ENCODE measurements at regions not wholly inside any gene's neighbourhood (a gene's known extent, or its start where the extent isn't known, plus 50 kb on each side); places are given as distances from the start of the nearest gene placed in this dataset.

DNA sequence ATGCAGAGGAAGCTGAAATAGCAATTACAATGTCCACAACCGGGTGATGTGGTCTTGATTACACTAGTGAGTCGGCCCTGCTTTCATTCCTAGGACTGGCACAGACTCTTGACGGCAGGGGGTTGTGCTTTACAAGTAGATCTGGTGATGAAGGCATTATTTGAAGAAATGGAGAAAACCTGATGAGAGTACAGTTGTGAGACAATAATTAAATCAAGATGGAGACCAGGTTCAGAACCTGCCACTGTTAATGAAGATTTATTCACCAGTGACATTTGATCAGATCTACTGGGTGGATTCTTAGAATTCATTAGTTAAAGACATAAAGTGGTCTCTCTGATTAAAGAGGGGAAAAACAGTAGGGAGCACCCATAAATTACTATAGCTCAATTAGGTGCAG, 747.2 kb downstream of the STPG2 start:
- H3K27ac ChIP-seq, result no peak overlapping the region
- H3K27me3 ChIP-seq, result no peaks in the 10 kb centered on the region
- in situ Hi-C loops (cut with MboI; ENCODE audit: low sequenced_read_pairs in 4 of 4), result no loop called here
- H3K9me3 ChIP-seq, result no peaks in the 10 kb centered on the region
- ATAC-seq, result no peak
- H3K4me3 ChIP-seq, result no peak overlapping the region
- no peak for DNase-seq
- no peaks in the 10 kb centered on the region for H3K4me1 ChIP-seq
- H3K36me3 ChIP-seq, result no peaks in the 10 kb centered on the region
- no peak for TF ChIP-seq CTCF (IDR thresholded peaks at IDR 0.05 in 4 of 5, conservative IDR thresholded peaks at IDR 0.05 in 1 of 5)
- TF ChIP-seq POLR2A (IDR thresholded peaks at IDR 0.05), result no peak
- intact Hi-C loops (cut with DNase I; ENCODE audit: low total_unique reads), result no loop called here

DNA sequence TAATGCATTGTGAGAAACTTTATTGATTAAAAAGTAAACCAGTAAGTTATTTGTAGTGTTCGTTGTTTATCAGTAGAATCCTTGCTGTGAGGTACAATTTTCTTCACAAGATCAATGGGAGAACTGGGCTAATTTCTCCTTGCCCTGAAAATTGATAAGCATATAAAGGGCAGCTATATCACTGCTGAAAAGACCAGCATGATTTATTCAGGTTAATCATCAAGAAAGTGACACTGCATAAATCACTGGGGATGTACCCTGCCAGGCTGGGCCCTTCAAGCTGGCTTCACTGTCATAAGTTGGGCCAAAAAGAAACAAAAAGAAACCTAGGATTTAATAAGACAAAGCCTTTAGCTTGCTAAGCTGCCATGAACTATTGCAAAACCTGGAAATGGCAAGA, 746.7 kb downstream of the STPG2 start:
- DNase-seq (no peak), ATAC-seq (no peak)
- Histone ChIP-seq H3K27ac (no peak overlapping the region), H3K36me3 (no peaks in the 10 kb centered on the region), H3K9me3 (no peaks in the 10 kb centered on the region), H3K27me3 (no peaks in the 10 kb centered on the region), H3K4me3 (no peak overlapping the region), H3K4me1 (no peaks in the 10 kb centered on the region)
- intact Hi-C loops (cut with DNase I; ENCODE audit: low total_unique reads), result no loop called here
- in situ Hi-C loops (cut with MboI; ENCODE audit: low sequenced_read_pairs in 4 of 4), result no loop called here
- TF ChIP-seq CTCF (IDR thresholded peaks at IDR 0.05 in 4 of 5, conservative IDR thresholded peaks at IDR 0.05 in 1 of 5) (no peak), POLR2A (IDR thresholded peaks at IDR 0.05) (no peak)

- TF ChIP-seq CTCF (IDR thresholded peaks at IDR 0.05 in 4 of 5, conservative IDR thresholded peaks at IDR 0.05 in 1 of 5) (no peak), POLR2A (IDR thresholded peaks at IDR 0.05) (no peak)
- ATAC-seq, result no peak
- Histone ChIP-seq H3K9me3 (no peaks in the 10 kb centered on the region), H3K27me3 (no peaks in the 10 kb centered on the region), H3K4me1 (no peaks in the 10 kb centered on the region), H3K27ac (no peak overlapping the region), H3K4me3 (no peak overlapping the region), H3K36me3 (no peaks in the 10 kb centered on the region)
- intact Hi-C loops (cut with DNase I; ENCODE audit: low total_unique reads), result no loop called here
- in situ Hi-C loops (cut with MboI; ENCODE audit: low sequenced_read_pairs in 4 of 4), result no loop called here
- no peak for DNase-seq
Observed at GRCh38 chr4:97404876-97405523, 738.3 kb downstream of the STPG2 start.

DNA sequence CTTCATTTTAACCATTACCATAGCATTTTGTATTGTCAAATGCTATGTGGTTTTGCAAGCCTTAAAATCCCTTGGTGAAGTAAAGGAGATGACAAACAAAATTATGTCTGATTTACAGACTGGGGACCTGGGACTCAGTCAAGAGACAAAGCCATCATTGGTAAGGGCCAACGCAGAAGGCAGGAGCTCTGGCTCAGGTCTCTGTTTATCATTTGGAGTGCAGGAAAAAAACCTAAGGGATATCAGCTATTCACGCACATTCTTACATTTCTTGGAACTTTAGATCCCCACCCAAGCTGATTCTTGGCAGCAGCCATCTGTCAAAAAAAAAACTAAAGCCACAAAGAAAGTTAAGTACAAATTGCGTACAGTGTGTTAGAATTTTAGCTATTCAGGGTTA, 731.9 kb downstream of the STPG2 start:
- in situ Hi-C loops (cut with MboI; ENCODE audit: low sequenced_read_pairs in 4 of 4), result no loop called here
- TF ChIP-seq POLR2A (IDR thresholded peaks at IDR 0.05), result no peak
- no peak for TF ChIP-seq CTCF (IDR thresholded peaks at IDR 0.05 in 4 of 5, conservative IDR thresholded peaks at IDR 0.05 in 1 of 5)
- ATAC-seq, result no peak
- Histone ChIP-seq H3K36me3 (no peaks in the 10 kb centered on the region), H3K4me3 (no peak overlapping the region), H3K27ac (no peak overlapping the region), H3K4me1 (no peaks in the 10 kb centered on the region), H3K9me3 (no peaks in the 10 kb centered on the region), H3K27me3 (no peaks in the 10 kb centered on the region)
- intact Hi-C loops (cut with DNase I; ENCODE audit: low total_unique reads), result no loop called here
- no peak for DNase-seq

- intact Hi-C loops (cut with DNase I; ENCODE audit: low total_unique reads), result no loop called here
- in situ Hi-C loops (cut with MboI; ENCODE audit: low sequenced_read_pairs in 4 of 4), result no loop called here
- no peak overlapping the region for H3K27ac ChIP-seq
- no peaks in the 10 kb centered on the region for H3K4me1 ChIP-seq
- H3K4me3 ChIP-seq, result no peak overlapping the region
- no peak for DNase-seq
- H3K9me3 ChIP-seq, result no peaks in the 10 kb centered on the region
- ATAC-seq, result no peak
- no peaks in the 10 kb centered on the region for H3K27me3 ChIP-seq
- H3K36me3 ChIP-seq, result no peaks in the 10 kb centered on the region
- TF ChIP-seq POLR2A (IDR thresholded peaks at IDR 0.05) (no peak), CTCF (IDR thresholded peaks at IDR 0.05 in 4 of 5, conservative IDR thresholded peaks at IDR 0.05 in 1 of 5) (no peak)
Observed at GRCh38 chr4:97412331-97412730, 730.9 kb downstream of the STPG2 start.
